Endothelial cell of umbilical vein (primary cell): ENCODE measurements at regions not wholly inside any gene's neighbourhood (a gene's known extent, or its start where the extent isn't known, plus 50 kb on each side); places are given as distances from the start of the nearest gene placed in this dataset.

Experiments
- BruUV-seq: library from RNA; stranded (reverse); fragments of 400-500 nt; replicated peaks from 2 replicates; lab custom pipeline; 2021; lab: Mats Ljungman, UMichigan
- CTCF ChIA-PET: fragments of 300-600, 350-600 bp; sonication (Branson Sonifier 250); formaldehyde crosslinking; loops from one replicate; lab custom pipeline; 2021; ENCODE audit warnings: antibody characterized with exemption, inconsistent platforms; lab: Charles Lee
- POLR2A ChIA-PET: fragments of 300-600, 350-600 bp; sonication (Branson Sonifier 250); formaldehyde crosslinking; loops from one replicate; lab custom pipeline; 2021; ENCODE audit warnings: antibody characterized with exemption, inconsistent platforms; lab: Charles Lee
- DNase-seq: peaks from one replicate; pipeline ENCODE4 v3.0.0-alpha.2; 2011; ENCODE audit warnings: low read depth, low spot score
- FAIRE-seq: peaks from 2 replicates; lab custom pipeline; 2011; peaks lifted over from hg19 to GRCh38; lab: Jason Lieb, UNC
- H2AFZ ChIP-seq: 2 replicates; pipeline ENCODE4 v1.6.0; 2012; ENCODE audit warnings: low read depth, low read length, control low read depth, inconsistent platforms
- H3K27ac ChIP-seq: 2 replicates; pipeline ENCODE4 v1.5.1; 2011; ENCODE audit warnings: low read depth, mild to moderate bottlenecking, control low read depth, low read length, moderate library complexity; ENCODE audit not compliant: insufficient read depth
- H3K27me3 ChIP-seq, 2 experiments: 2 replicates each; pipeline versions ENCODE4 v1.6.0 to v1.6.1; 2011; ENCODE audit warnings: low read length in 2 of 2, mixed read lengths in 1 of 2; ENCODE audit not compliant: control insufficient read depth in 2 of 2, insufficient read depth in 2 of 2
- H3K36me3 ChIP-seq, 2 experiments: 2 replicates in 1 of 2; 3 replicates in 1 of 2; pipeline ENCODE4 v1.5.1; 2011; ENCODE audit warnings: low read length in 2 of 2, mild to moderate bottlenecking in 1 of 2, moderate library complexity in 1 of 2; ENCODE audit not compliant: control insufficient read depth in 2 of 2, insufficient read depth in 2 of 2; ENCODE audit errors: extremely low read depth in 1 of 2
- H3K4me1 ChIP-seq: 3 replicates; pipeline ENCODE4 v1.5.1; 2011; ENCODE audit warnings: mild to moderate bottlenecking, low read length; ENCODE audit not compliant: control insufficient read depth, insufficient read depth; ENCODE audit errors: extremely low read depth
- H3K4me2 ChIP-seq: 2 replicates; pipeline ENCODE4 v1.6.1; 2011; ENCODE audit warnings: low read length, control low read depth, mixed read lengths; ENCODE audit not compliant: insufficient read depth
- H3K4me3 ChIP-seq, 3 experiments: fragments of 200-600 bp in 1 of 3; sonication (generic), shearing (Covaris generic) in 1 of 3; replicated peaks in 1 of 3; 2 replicates each; pipeline ENCODE4 v1.5.1; 2011 to 2016; ENCODE audit warnings: control low read depth in 3 of 3, low read length in 3 of 3, mild to moderate bottlenecking in 2 of 3, inconsistent platforms in 1 of 3, low read depth in 1 of 3, moderate library complexity in 1 of 3; ENCODE audit not compliant: insufficient read depth in 1 of 3
- H3K79me2 ChIP-seq: 2 replicates; pipeline ENCODE4 v1.6.0; 2012; ENCODE audit warnings: low read length, inconsistent platforms; ENCODE audit not compliant: control insufficient read depth, insufficient read depth
- H3K9ac ChIP-seq: replicated peaks from 2 replicates; pipeline ENCODE3; 2011; ENCODE audit warnings: low read length, control low read depth; ENCODE audit not compliant: insufficient read depth; ENCODE audit errors: extremely low read depth
- H3K9me1 ChIP-seq: replicated peaks from 3 replicates; pipeline ENCODE4 v1.6.0; 2011; ENCODE audit warnings: mild to moderate bottlenecking, low read length; ENCODE audit not compliant: control insufficient read depth, insufficient read depth; ENCODE audit errors: extremely low read depth
- H3K9me3 ChIP-seq: replicated peaks from 2 replicates; pipeline ENCODE4 v1.5.1; 2012; ENCODE audit warnings: low read length, inconsistent platforms; ENCODE audit not compliant: control insufficient read depth, insufficient read depth
- H4K20me1 ChIP-seq: replicated peaks from 2 replicates; pipeline ENCODE3; 2011; ENCODE audit warnings: mild to moderate bottlenecking, low read length; ENCODE audit not compliant: control insufficient read depth, insufficient read depth; ENCODE audit errors: extremely low read depth
- CTCF ChIP-seq, 2 donors: IDR thresholded peaks; 1 replicate in 1 of 2; 2 replicates in 1 of 2; pipeline ENCODE4 v1.5.1; 2011; ENCODE audit warnings: low read length in 2 of 2, mild to moderate bottlenecking in 2 of 2, moderate library complexity in 2 of 2, control low read depth in 1 of 2, inconsistent platforms in 1 of 2, low read depth in 1 of 2; ENCODE audit not compliant: insufficient read depth in 1 of 2; ENCODE audit errors: extremely low read depth in 1 of 2
- EZH2 ChIP-seq: IDR thresholded peaks from 2 replicates; pipeline ENCODE4 v1.6.1; 2012; ENCODE audit warnings: borderline replicate concordance, low read depth, mild to moderate bottlenecking, moderate library complexity, low read length, inconsistent platforms; ENCODE audit not compliant: severe bottlenecking
- FOS ChIP-seq: IDR thresholded peaks from 2 replicates; pipeline ENCODE4 v1.6.1; 2011; ENCODE audit warnings: mild to moderate bottlenecking, low read length, moderate library complexity, borderline replicate concordance; ENCODE audit not compliant: insufficient read depth
- GATA2 ChIP-seq: IDR thresholded peaks from 2 replicates; pipeline ENCODE4 v1.7.0; 2011; ENCODE audit warnings: low read depth, mild to moderate bottlenecking, moderate library complexity, mixed read lengths, low read length; ENCODE audit not compliant: insufficient read length, insufficient read depth
- JUN ChIP-seq: IDR thresholded peaks from 2 replicates; pipeline ENCODE4 v1.6.1; 2011; ENCODE audit warnings: borderline replicate concordance, low read depth; ENCODE audit not compliant: insufficient read length, insufficient read depth
- MAX ChIP-seq: IDR thresholded peaks from 2 replicates; pipeline ENCODE4 v1.6.1; 2011; ENCODE audit not compliant: insufficient read depth, insufficient read length
- MYC ChIP-seq: IDR thresholded peaks from one replicate; pipeline ENCODE4 v1.6.1; 2011; ENCODE audit warnings: mild to moderate bottlenecking, low read depth, low read length
- POLR2A ChIP-seq: IDR thresholded peaks from 2 replicates; pipeline ENCODE4 v1.6.1; 2012; ENCODE audit warnings: low read depth, mild to moderate bottlenecking, control low read depth, low read length
- POLR2AphosphoS5 ChIP-seq: IDR thresholded peaks from 2 replicates; pipeline ENCODE4 v1.6.1; 2012; ENCODE audit warnings: low read depth, mild to moderate bottlenecking, control low read depth, low read length, moderate library complexity; ENCODE audit not compliant: insufficient read depth
- dilution Hi-C: fragments of 300-500 bp; cut with MboI; formaldehyde crosslinking; loops from one replicate; pipeline ENCODE4 v1.15.0; 2019; ENCODE audit warnings: low sequenced_read_pairs; ENCODE audit not compliant: extremely low pct_ligation_motif_present
- intact Hi-C: fragments of 100-400 bp; cut with micrococcal nuclease; formaldehyde crosslinking; loops from one replicate; pipeline ENCODE4 v1.10.0; 2022

- intact Hi-C loops (no loop called here), dilution Hi-C loops (no loop called here)
- DNase-seq (no peak), FAIRE-seq (no peak)
- TF ChIP-seq CTCF (IDR thresholded peaks at IDR 0.05; ENCODE audit: extremely low read depth in 1 of 2, insufficient read depth in 1 of 2, low read depth in 1 of 2, low read length in 2 of 2) (no peak), POLR2AphosphoS5 (no peak), POLR2A (no peak), MYC (no peak), EZH2 (no peak), MAX (no peak), FOS (no peak), GATA2 (no peak), JUN (no peak)
- no peaks in the 10 kb centered on the region for H3K79me2 ChIP-seq
- no peak overlapping the region for H3K4me2 ChIP-seq
- H3K9ac ChIP-seq, result no peak overlapping the region
- no peaks in the 10 kb centered on the region for H3K4me1 ChIP-seq
- H3K27me3 ChIP-seq, result no peaks in the 10 kb centered on the region
- no peaks in the 10 kb centered on the region for H3K36me3 ChIP-seq
- H3K4me3 ChIP-seq, result no peak overlapping the region
- POLR2A ChIA-PET, result no interaction called here
- no peak overlapping the region for H2AFZ ChIP-seq
- H3K9me3 ChIP-seq, result no peaks in the 10 kb centered on the region
- no peaks in the 10 kb centered on the region for H4K20me1 ChIP-seq
- H3K27ac ChIP-seq, result no peak overlapping the region
- no TSS peak for BruUV-seq
- no peaks in the 10 kb centered on the region for H3K9me1 ChIP-seq
- CTCF ChIA-PET, result no interaction called here
These were observed 79.2 kb downstream of the PLK2 start for GRCh38 chr5:58380655-58381054.
